Activated B cell treated with CpG ODN at 0.5 μM for 24 hours (primary cell): ENCODE measurements at regions not wholly inside any gene's neighbourhood (a gene's known extent, or its start where the extent isn't known, plus 50 kb on each side); places are given as distances from the start of the nearest gene placed in this dataset.
"Not testable (repeated sequence)": the region's sequence is repeated elsewhere in the genome, so short reads cannot be mapped to it uniquely, and the experiment has no call there.

Source experiments
- ATAC-seq: fragments of 200-7000 bp; cut with Tn5 transposase; one replicate; pipeline ENCODE4 v1.10.0; 2021; ENCODE audit warnings: low read depth, mild to moderate bottlenecking, moderate library complexity
- CTCF ChIA-PET: fragments of 350-600 bp; sonication (Branson Sonifier 250); formaldehyde crosslinking; loops from one replicate; lab custom pipeline; 2021; ENCODE audit warnings: antibody characterized with exemption; lab: Charles Lee
- POLR2A ChIA-PET: fragments of 350-600 bp; sonication (Branson Sonifier 250); formaldehyde crosslinking; loops from one replicate; lab custom pipeline; 2021; ENCODE audit warnings: antibody characterized with exemption; lab: Charles Lee
- DNase-seq: peaks from one replicate; pipeline ENCODE4 v3.0.0; 2022
- H3K27ac Mint-ChIP-seq: one replicate; pipeline ENCODE4 v1.8.0; 2020; ENCODE audit warnings: mixed read lengths
- H3K27me3 Mint-ChIP-seq: one replicate; pipeline ENCODE4 v1.8.0; 2021; ENCODE audit warnings: mixed read lengths
- H3K36me3 Mint-ChIP-seq: one replicate; pipeline ENCODE4 v1.8.0; 2021; ENCODE audit warnings: low read depth, mixed read lengths
- H3K4me1 Mint-ChIP-seq: one replicate; pipeline ENCODE4 v1.8.0; 2021; ENCODE audit warnings: mixed read lengths
- H3K4me3 Mint-ChIP-seq: one replicate; pipeline ENCODE4 v1.8.0; 2020; ENCODE audit warnings: mild to moderate bottlenecking, mixed read lengths
- H3K9me3 Mint-ChIP-seq: one replicate; pipeline ENCODE4 v1.8.0; 2020; ENCODE audit warnings: mixed read lengths
- intact Hi-C: fragments of 100-400 bp; cut with micrococcal nuclease; formaldehyde crosslinking; loops from one replicate; pipeline ENCODE4 v1.15.1; 2024
- TF ChIP-seq, protein P1 (sequence below): fragments of 200-600 bp; IDR thresholded peaks from one replicate; pipeline ENCODE4 v1.8.0; 2022; ENCODE audit warnings: antibody characterized with exemption, mild to moderate bottlenecking

DNA sequence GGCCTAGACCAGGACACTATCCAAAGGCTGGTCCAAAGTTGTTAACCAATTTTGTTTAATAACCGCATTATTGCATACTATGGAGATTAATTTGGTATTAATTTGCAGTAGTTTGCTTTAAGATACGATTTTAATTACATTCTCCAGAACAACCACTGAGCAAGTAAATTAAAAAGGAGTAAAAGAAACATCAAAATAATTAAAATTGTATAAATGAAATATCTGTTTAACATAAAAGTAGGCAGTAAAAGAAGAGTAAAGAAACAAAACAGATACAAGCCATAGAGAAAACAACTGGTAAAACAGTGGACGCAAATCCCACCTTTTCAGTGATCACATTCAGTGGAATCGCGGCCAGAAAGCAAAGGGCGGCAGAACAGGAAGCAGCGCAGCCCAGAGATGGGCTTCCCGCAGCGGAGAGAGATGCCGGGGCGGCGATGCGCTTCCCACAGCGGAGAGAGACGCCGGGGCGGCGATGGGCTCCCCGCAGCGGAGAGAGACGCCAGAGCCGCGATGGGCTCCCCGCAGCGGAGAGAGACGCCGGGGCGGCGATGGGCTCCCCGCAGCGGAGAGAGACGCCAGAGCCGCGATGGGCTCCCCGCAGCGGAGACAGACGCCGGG, 176.8 kb downstream of the RTP5 start:
- POLR2A ChIA-PET: no interaction called here

DNA sequence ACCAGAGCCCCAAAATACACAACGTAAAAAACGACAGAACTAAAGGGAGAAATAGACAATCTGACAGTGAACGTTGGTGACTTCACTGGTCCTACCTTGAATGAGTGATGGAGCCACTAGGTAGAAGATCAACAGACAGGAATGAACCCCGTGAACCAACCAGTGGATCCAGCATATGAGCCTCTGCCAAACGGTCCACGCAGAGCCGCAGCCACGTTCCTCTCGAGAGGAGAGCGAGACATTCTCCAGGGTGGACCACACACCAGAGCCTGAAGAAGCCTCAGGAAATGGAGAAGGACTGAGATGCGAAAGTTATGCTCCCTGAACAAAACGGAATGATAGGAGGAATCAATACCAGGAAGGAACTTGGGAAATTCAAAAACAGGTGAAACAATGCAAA, 178.4 kb downstream of the RTP5 start:
- no peak overlapping the region for H3K4me3 Mint-ChIP-seq
- H3K27ac Mint-ChIP-seq: no peak overlapping the region
- intact Hi-C loops: no loop called here

More for the DNA sequence above, 176.8 kb downstream of the RTP5 start:
- Mint-ChIP-seq H3K27ac (no peak overlapping the region), H3K4me3 (no peak overlapping the region), H3K4me1 (no peaks in the 10 kb centered on the region), H3K9me3 (peaks cover 5% of the 10 kb centered on the region), H3K36me3 (no peaks in the 10 kb centered on the region), H3K27me3 (peaks cover 29% of the 10 kb centered on the region)
- ATAC-seq (no peak), DNase-seq (no peak)
- TF ChIP-seq, protein P1, sequence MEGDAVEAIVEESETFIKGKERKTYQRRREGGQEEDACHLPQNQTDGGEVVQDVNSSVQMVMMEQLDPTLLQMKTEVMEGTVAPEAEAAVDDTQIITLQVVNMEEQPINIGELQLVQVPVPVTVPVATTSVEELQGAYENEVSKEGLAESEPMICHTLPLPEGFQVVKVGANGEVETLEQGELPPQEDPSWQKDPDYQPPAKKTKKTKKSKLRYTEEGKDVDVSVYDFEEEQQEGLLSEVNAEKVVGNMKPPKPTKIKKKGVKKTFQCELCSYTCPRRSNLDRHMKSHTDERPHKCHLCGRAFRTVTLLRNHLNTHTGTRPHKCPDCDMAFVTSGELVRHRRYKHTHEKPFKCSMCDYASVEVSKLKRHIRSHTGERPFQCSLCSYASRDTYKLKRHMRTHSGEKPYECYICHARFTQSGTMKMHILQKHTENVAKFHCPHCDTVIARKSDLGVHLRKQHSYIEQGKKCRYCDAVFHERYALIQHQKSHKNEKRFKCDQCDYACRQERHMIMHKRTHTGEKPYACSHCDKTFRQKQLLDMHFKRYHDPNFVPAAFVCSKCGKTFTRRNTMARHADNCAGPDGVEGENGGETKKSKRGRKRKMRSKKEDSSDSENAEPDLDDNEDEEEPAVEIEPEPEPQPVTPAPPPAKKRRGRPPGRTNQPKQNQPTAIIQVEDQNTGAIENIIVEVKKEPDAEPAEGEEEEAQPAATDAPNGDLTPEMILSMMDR: no peak
- CTCF ChIA-PET: no interaction called here
- intact Hi-C loops: no loop called here

DNA sequence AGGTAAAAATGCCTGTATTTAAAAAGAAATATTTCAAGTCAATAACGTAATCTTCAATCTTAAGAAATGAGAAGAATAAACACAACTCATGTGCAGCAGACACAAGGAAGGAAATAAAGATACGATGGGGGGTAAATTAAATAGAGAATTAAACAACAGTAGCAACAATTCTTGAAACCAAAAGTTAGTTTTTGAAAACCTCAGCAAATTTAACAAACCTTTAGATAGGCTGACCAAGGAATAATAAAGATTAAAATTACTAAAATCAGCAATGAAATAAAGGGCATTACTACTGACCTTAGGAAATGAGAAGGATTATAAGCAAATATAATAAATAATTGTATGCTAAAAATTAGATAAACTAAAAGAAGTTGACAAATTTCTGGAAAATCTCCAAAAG, 178.9 kb downstream of the RTP5 start:
- H3K4me1 Mint-ChIP-seq: no peaks in the 10 kb centered on the region
- no peak for DNase-seq
- H3K27ac Mint-ChIP-seq: no peak overlapping the region
- no peak for ATAC-seq
- TF ChIP-seq, protein P1: no peak
- ChIA-PET POLR2A (no interaction called here), CTCF (no interaction called here)
- no peak overlapping the region for H3K4me3 Mint-ChIP-seq
- H3K27me3 Mint-ChIP-seq: peaks cover 21% of the 10 kb centered on the region
- intact Hi-C loops: no loop called here
- H3K9me3 Mint-ChIP-seq: peaks cover 2% of the 10 kb centered on the region
- no peaks in the 10 kb centered on the region for H3K36me3 Mint-ChIP-seq

More for the DNA sequence above, 178.4 kb downstream of the RTP5 start:
- Mint-ChIP-seq H3K36me3 (no peaks in the 10 kb centered on the region), H3K27me3 (peaks cover 23% of the 10 kb centered on the region), H3K4me1 (no peaks in the 10 kb centered on the region), H3K9me3 (peaks cover 2% of the 10 kb centered on the region)
- ATAC-seq: no peak
- ChIA-PET CTCF (no interaction called here), POLR2A (no interaction called here)
- no peak for DNase-seq
- TF ChIP-seq, protein P1: no peak

DNA sequence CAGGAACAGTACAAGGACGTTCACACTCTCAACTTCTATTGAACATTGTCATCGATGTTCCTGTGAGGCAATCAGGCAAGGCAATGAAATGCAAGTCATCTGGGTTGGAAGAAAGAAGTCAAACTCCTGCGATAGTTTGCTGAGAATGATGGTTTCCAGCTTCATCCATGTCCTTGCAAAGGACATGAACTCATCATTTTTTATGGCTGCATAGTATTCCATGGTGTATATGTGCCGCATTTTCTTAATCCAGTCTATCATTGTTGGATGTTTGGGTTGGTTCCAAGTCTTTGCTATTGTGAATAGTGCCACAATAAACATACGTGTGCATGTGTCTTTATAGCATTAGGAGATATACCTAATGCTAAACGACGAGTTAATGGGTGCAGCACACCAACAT, 180.0 kb downstream of the RTP5 start:
- H3K9me3 Mint-ChIP-seq, H3K4me3 Mint-ChIP-seq, ATAC-seq, intact Hi-C loops, DNase-seq, H3K27ac Mint-ChIP-seq, CTCF ChIA-PET, H3K36me3 Mint-ChIP-seq, H3K4me1 Mint-ChIP-seq, POLR2A ChIA-PET: not testable (repeated sequence)
- H3K27me3 Mint-ChIP-seq: peaks cover 17% of the 10 kb centered on the region

DNA sequence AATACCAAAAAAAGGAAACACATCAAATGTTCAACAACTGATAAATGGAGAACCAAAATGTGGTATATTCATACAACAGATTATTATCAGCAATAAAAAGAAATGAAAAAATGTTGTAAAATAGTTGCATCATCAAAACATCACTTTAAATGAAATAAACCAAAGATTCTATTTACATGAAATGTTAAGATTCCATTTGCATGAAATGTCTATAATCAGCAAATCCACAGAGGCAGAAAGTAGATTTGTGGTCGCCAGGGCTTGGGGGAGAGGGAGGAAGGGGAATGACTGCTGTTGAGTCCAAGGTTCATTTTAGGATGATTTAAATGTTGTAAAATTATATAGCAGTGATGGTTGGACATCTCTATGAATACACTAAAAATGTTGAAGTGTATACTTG, 181.9 kb downstream of the RTP5 start:
- no peaks in the 10 kb centered on the region for H3K4me1 Mint-ChIP-seq
- peaks cover 16% of the 10 kb centered on the region for H3K27me3 Mint-ChIP-seq
- ATAC-seq (no peak), DNase-seq (no peak)
- POLR2A ChIA-PET: no interaction called here
- peaks cover 2% of the 10 kb centered on the region for H3K9me3 Mint-ChIP-seq
- intact Hi-C loops: no loop called here
- TF ChIP-seq, protein P1: no peak
- H3K4me3 Mint-ChIP-seq: no peak overlapping the region
- CTCF ChIA-PET: no interaction called here
- H3K27ac Mint-ChIP-seq: no peak overlapping the region
- no peaks in the 10 kb centered on the region for H3K36me3 Mint-ChIP-seq

DNA sequence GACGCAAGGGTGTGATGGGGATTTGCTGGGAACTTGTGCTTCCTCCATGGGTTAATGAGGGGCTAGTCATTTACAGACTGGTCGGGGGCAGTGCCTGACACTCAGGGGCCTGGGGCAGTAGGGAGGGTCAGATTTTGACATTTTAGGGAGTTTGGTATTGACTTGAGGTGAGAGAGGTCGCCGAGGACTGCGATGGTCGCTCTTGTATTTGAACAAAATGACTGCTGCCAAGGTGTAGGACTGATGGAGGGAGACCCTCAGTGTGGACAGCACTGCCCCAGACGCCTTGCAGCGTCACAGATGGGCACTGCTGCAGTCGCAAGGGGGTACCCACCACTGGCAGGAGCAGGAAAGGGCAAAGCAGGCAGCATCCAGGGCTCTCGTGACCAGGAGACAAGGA, 182.9 kb downstream of the RTP5 start:
- H3K4me3 Mint-ChIP-seq: no peak overlapping the region
- ChIA-PET POLR2A (no interaction called here), CTCF (no interaction called here)
- TF ChIP-seq, protein P1: no peak
- H3K36me3 Mint-ChIP-seq: no peaks in the 10 kb centered on the region
- peaks cover 2% of the 10 kb centered on the region for H3K9me3 Mint-ChIP-seq
- peaks cover 21% of the 10 kb centered on the region for H3K27me3 Mint-ChIP-seq
- H3K4me1 Mint-ChIP-seq: no peaks in the 10 kb centered on the region
- intact Hi-C loops: no loop called here
- H3K27ac Mint-ChIP-seq: no peak overlapping the region
- ATAC-seq (no peak), DNase-seq (no peak)
